IMR-90 (cell line): ENCODE measurements at regions not wholly inside any gene's neighbourhood (a gene's known extent, or its start where the extent isn't known, plus 50 kb on each side); places are given as distances from the start of the nearest gene placed in this dataset.

Experiments used
- ATAC-seq: fragments of 200-7000 bp; cut with Tn5 transposase; 2 replicates; pipeline ENCODE4 v1.9.1; 2020; ENCODE audit warnings: low read depth, mild to moderate bottlenecking, moderate library complexity
- BruUV-seq: library from RNA; stranded (reverse); fragments of 400-500 nt; replicated peaks from 2 replicates; lab custom pipeline; 2021; lab: Mats Ljungman, UMichigan
- CTCF ChIA-PET: fragments of 300-600 bp; formaldehyde crosslinking; extraction: SDS; loops from one replicate; lab custom pipeline; 2021; ENCODE audit warnings: antibody characterized with exemption; lab: Yijun Ruan, JAX
- POLR2A ChIA-PET: fragments of 300-600 bp; sonication (Branson Sonifier 250); formaldehyde crosslinking; loops from one replicate; lab custom pipeline; 2022; ENCODE audit warnings: antibody characterized with exemption; ENCODE audit not compliant: unreplicated experiment; lab: Charles Lee
- DNase-seq: peaks from one replicate; pipeline ENCODE4 v3.0.0; 2013
- H2AFZ ChIP-seq: replicated peaks from 2 replicates; pipeline ENCODE3; 2013; ENCODE audit warnings: low read length, mild to moderate bottlenecking; ENCODE audit not compliant: poor library complexity
- H2AK5ac ChIP-seq: 2 replicates; pipeline ENCODE4 v1.6.1; 2013; ENCODE audit warnings: low read depth, low read length, inconsistent platforms
- H2AK9ac ChIP-seq: replicated peaks from 2 replicates; pipeline ENCODE3; 2013; ENCODE audit warnings: mild to moderate bottlenecking, low read depth, low read length, moderate library complexity; ENCODE audit not compliant: poor library complexity
- H2BK120ac ChIP-seq: 2 replicates; pipeline ENCODE4 v1.6.1; 2013; ENCODE audit warnings: low read depth, low read length, inconsistent platforms
- H2BK15ac ChIP-seq: 3 replicates; pipeline ENCODE4 v1.6.1; 2013; ENCODE audit warnings: low read depth, low read length, inconsistent platforms
- H2BK20ac ChIP-seq: 2 replicates; pipeline ENCODE4 v1.6.1; 2013; ENCODE audit warnings: low read depth, mild to moderate bottlenecking, inconsistent platforms, low read length, moderate library complexity
- H2BK5ac ChIP-seq: 2 replicates; pipeline ENCODE4 v1.6.1; 2013; ENCODE audit warnings: mild to moderate bottlenecking, low read depth, low read length, inconsistent platforms; ENCODE audit not compliant: poor library complexity, severe bottlenecking
- H3K14ac ChIP-seq: replicated peaks from 2 replicates; pipeline ENCODE4 v1.6.1; 2013; ENCODE audit warnings: low read depth, low read length, inconsistent platforms
- H3K18ac ChIP-seq: 2 replicates; pipeline ENCODE4 v1.6.1; 2013; ENCODE audit warnings: low read depth, low read length, control low read depth
- H3K23ac ChIP-seq: 2 replicates; pipeline ENCODE4 v1.6.1; 2013; ENCODE audit warnings: low read depth, low read length, inconsistent platforms
- H3K27ac ChIP-seq: 2 replicates; pipeline ENCODE4 v1.5.1; 2013; ENCODE audit warnings: mild to moderate bottlenecking, control low read depth, low read length; ENCODE audit not compliant: insufficient read depth
- H3K27me3 ChIP-seq: 2 replicates; pipeline ENCODE4 v1.6.1; 2013; ENCODE audit warnings: low read length; ENCODE audit not compliant: control insufficient read depth, insufficient read depth
- H3K36me3 ChIP-seq: 2 replicates; pipeline ENCODE4 v1.6.1; 2013; ENCODE audit warnings: low read length, mixed read lengths; ENCODE audit not compliant: control insufficient read depth, insufficient read depth
- H3K4ac ChIP-seq: 2 replicates; pipeline ENCODE4 v1.6.1; 2013; ENCODE audit warnings: low read depth, low read length, inconsistent platforms
- H3K4me1 ChIP-seq: 2 replicates; pipeline ENCODE4 v1.6.1; 2013; ENCODE audit warnings: low read length, mixed read lengths; ENCODE audit not compliant: control insufficient read depth, insufficient read depth
- H3K4me2 ChIP-seq: 2 replicates; pipeline ENCODE4 v1.6.1; 2013; ENCODE audit warnings: low read depth, mild to moderate bottlenecking, control low read depth, low read length, moderate library complexity
- H3K4me3 ChIP-seq: 2 replicates; pipeline ENCODE4 v1.5.1; 2013; ENCODE audit warnings: low read depth, mild to moderate bottlenecking, control low read depth, low read length, moderate library complexity; ENCODE audit not compliant: insufficient read depth
- H3K56ac ChIP-seq: 2 replicates; pipeline ENCODE4 v1.6.1; 2013; ENCODE audit warnings: low read length, inconsistent platforms; ENCODE audit not compliant: insufficient read depth; ENCODE audit errors: extremely low read depth
- H3K79me1 ChIP-seq, 2 experiments: 2 replicates each; pipeline ENCODE4 v1.6.1; 2013; ENCODE audit warnings: low read length in 2 of 2, inconsistent platforms in 1 of 2, low read depth in 1 of 2
- H3K9ac ChIP-seq: 2 replicates; pipeline ENCODE4 v1.6.1; 2013; ENCODE audit warnings: low read depth, low read length, control low read depth
- H3K9me1 ChIP-seq: 2 replicates; pipeline ENCODE4 v1.6.1; 2013; ENCODE audit warnings: low read length, inconsistent platforms; ENCODE audit not compliant: insufficient read depth
- H3K9me3 ChIP-seq: 2 replicates; pipeline ENCODE4 v1.6.1; 2013; ENCODE audit warnings: low read length; ENCODE audit not compliant: control insufficient read depth, insufficient read depth
- H4K20me1 ChIP-seq: 2 replicates; pipeline ENCODE4 v1.6.1; 2013; ENCODE audit warnings: low read length, inconsistent platforms; ENCODE audit not compliant: insufficient read depth
- H4K5ac ChIP-seq: 2 replicates; pipeline ENCODE4 v1.6.1; 2013; ENCODE audit warnings: mild to moderate bottlenecking, low read depth, low read length, control low read depth
- H4K8ac ChIP-seq, 2 experiments: 2 replicates each; pipeline ENCODE4 v1.6.1; 2013; ENCODE audit warnings: low read depth in 2 of 2, low read length in 2 of 2, control low read depth in 1 of 2, inconsistent platforms in 1 of 2
- H4K91ac ChIP-seq: 2 replicates; pipeline ENCODE4 v1.6.1; 2013; ENCODE audit warnings: low read depth, low read length, inconsistent platforms; ENCODE audit not compliant: insufficient read depth
- MAFK ChIP-seq: IDR thresholded peaks from 2 replicates; pipeline ENCODE4 v1.6.1; 2012; ENCODE audit warnings: low read depth, low read length, improper control_type of control experiment
- WGBS, 2 experiments: methylation state at CpG; one replicate each; pipeline versions ENCODE4 v1.1.5 to v1.1.7; 2013; ENCODE audit warnings: missing lambda C conversion rate in 2 of 2; ENCODE audit not compliant: insufficient read length in 1 of 2; ENCODE audit errors: extremely low coverage in 2 of 2; 5-methylcytosine and 5-hydroxymethylcytosine counted together
- dilution Hi-C: fragments of 300-500 bp; cut with HindIII; formaldehyde crosslinking; loops from one replicate; pipeline ENCODE4 v1.14.3; 2018; ENCODE audit warnings: low sequenced_read_pairs; ENCODE audit not compliant: unreplicated experiment
- in situ Hi-C: fragments of 300-500 bp; cut with MboI; formaldehyde crosslinking; loops from 3 replicates; pipeline ENCODE4 v1.14.3; 2019; ENCODE audit warnings: low sequenced_read_pairs, inconsistent platforms, mixed read lengths
- intact Hi-C: fragments of 100-400 bp; cut with micrococcal nuclease; formaldehyde crosslinking; loops from 2 replicates; pipeline ENCODE4 v1.10.0; 2022

- dilution Hi-C loops: no loop called here
- H3K14ac ChIP-seq: no peak overlapping the region
- ATAC-seq: peak; percentile 51
These were observed 156.6 kb upstream of the CASK start for GRCh38 chrX:42079968-42080367.

More at GRCh38 chrX:42079968-42080367, 156.6 kb upstream of the CASK start:
- Histone ChIP-seq H3K4ac (no peak overlapping the region), H3K4me2 (no peak overlapping the region), H2BK20ac (no peak overlapping the region), H4K91ac (no peak overlapping the region), H3K4me1 (no peaks in the 10 kb centered on the region), H3K9me1 (no peaks in the 10 kb centered on the region), H3K79me1 (no peaks in the 10 kb centered on the region), H3K9ac (no peak overlapping the region), H3K18ac (no peak overlapping the region), H3K4me3 (no peak overlapping the region), H3K56ac (no peak overlapping the region), H2AK5ac (no peak overlapping the region), H3K36me3 (no peaks in the 10 kb centered on the region), H3K9me3 (no peaks in the 10 kb centered on the region), H2BK120ac (no peak overlapping the region), H3K27me3 (no peaks in the 10 kb centered on the region; the same call in 1 of the 2 replicates), H3K23ac (no peak overlapping the region), H4K20me1 (no peaks in the 10 kb centered on the region), H4K8ac (no peak overlapping the region), H2AK9ac (no peak overlapping the region), H2BK15ac (no peak overlapping the region), H2AFZ (no peak overlapping the region), H2BK5ac (no peak overlapping the region), H3K27ac (no peak overlapping the region), H4K5ac (no peak overlapping the region)
- ChIA-PET CTCF (no interaction called here), POLR2A (no interaction called here)
- WGBS, 2 experiments: no CpG with 5 or more reads among the region's 3 CpGs
- intact Hi-C loops (no loop called here), in situ Hi-C loops (loop anchor here (25.0 kb wide), 1 partner anchor 518 kb away; no protein-coding TSS in a partner anchor)
- TF ChIP-seq MAFK: no peak
- BruUV-seq: no TSS peak
- peak; percentile 39 for DNase-seq
